GM12872 (cell line): ENCODE measurements at regions not wholly inside any gene's neighbourhood (a gene's known extent, or its start where the extent isn't known, plus 50 kb on each side); places are given as distances from the start of the nearest gene placed in this dataset.

Source experiments
- TF ChIP-seq, protein P1 (sequence below): IDR thresholded peaks from 3 replicates; pipeline ENCODE4 v1.5.1; 2011; ENCODE audit warnings: low read depth, mild to moderate bottlenecking, low read length, moderate library complexity; ENCODE audit not compliant: insufficient read depth

DNA sequence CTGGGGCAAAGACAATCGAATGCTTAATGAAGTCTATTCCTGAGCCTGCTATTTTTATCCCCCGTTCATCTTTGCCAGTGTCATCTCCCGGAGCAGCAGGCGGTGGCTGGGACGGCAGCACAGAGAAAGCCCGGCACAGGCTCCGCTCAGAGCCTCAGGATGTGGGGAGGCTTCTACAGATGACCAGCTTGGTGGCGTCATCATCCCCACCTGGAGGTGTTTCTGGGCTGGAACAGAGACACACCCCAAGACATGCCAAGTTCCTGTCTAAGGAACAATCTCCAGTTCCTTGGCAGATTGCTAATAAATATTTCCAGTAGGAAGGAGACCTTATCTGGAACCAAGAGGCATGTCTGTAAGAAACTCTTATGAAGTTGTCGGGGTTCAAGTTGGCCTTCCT lies 552.4 kb upstream of the MGMT start:
- TF ChIP-seq, protein P1, sequence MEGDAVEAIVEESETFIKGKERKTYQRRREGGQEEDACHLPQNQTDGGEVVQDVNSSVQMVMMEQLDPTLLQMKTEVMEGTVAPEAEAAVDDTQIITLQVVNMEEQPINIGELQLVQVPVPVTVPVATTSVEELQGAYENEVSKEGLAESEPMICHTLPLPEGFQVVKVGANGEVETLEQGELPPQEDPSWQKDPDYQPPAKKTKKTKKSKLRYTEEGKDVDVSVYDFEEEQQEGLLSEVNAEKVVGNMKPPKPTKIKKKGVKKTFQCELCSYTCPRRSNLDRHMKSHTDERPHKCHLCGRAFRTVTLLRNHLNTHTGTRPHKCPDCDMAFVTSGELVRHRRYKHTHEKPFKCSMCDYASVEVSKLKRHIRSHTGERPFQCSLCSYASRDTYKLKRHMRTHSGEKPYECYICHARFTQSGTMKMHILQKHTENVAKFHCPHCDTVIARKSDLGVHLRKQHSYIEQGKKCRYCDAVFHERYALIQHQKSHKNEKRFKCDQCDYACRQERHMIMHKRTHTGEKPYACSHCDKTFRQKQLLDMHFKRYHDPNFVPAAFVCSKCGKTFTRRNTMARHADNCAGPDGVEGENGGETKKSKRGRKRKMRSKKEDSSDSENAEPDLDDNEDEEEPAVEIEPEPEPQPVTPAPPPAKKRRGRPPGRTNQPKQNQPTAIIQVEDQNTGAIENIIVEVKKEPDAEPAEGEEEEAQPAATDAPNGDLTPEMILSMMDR, result no peak

- TF ChIP-seq, protein P1, result no peak
These were observed 551.4 kb upstream of the MGMT start for GRCh38 chr10:128915630-128916029.

DNA sequence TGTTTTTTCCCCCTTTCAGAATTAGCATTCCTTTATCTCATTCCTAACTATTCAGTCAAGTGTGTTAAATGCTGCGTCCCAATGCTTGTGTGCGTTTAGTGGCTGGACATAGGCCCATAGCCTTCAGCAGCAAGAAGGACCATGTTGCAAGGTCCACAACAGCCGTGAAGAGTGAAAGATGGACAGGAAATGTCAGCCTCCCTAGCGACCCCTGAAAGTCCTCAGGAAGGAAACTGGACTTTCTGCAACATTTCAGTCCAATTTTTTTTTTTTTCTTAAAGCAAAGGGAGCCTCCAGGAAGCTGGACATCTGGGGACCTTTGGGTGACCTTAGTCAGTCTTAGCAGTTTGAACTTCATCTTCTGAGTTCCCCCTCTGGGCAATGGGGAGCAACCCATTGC lies 550.7 kb upstream of the MGMT start:
- TF ChIP-seq, protein P1, result no peak

DNA sequence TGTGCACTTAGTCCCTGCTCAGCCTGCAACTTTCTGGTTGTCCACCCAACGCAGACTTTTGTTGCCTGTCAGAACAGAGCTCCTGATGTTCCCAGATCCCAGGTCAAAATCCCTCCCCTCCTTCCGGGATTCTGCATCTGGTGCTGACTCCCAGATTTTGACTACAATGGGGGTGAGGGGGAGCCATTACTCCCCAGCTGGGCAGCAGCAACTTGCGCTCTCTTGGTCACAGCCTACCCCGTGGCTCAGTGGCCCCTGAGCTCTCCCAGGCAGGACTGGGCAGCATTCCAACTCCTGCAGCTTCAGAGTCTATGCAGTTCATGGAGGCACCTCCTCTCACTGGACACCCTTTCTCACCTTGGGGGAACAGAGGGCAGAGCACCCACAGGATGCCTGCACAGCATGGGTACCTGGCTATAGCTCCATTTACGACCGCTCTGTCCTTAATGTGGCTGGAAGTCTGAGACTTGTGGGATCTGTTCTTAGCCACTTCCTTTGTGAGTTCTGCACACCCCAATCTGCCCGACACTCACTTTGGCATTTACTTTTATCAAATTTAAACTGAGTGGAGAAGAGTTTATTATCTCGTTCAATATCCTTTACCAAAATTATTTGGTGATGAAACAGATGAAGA lies 545.5 kb upstream of the MGMT start:
- TF ChIP-seq, protein P1, result no peak

DNA sequence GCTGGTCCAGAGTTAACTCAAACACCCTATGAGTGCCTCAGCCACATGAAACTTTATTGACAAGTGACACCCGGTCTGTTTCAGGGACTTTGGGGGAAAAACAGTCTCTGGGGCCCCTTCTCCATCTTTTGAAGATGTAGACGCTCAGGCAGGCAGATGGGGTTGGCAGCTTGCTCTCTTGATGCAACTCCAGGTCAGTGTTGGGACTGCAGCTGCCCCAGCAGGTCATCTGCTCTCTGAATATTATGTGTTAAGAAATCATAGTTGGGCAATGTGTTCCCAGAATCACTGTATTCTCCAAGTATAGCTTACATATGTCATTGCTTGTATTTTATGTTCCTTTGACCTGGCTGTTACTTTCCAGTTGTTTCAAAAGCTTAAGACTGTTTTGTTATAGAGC lies 544.9 kb upstream of the MGMT start:
- TF ChIP-seq, protein P1, result no peak

DNA sequence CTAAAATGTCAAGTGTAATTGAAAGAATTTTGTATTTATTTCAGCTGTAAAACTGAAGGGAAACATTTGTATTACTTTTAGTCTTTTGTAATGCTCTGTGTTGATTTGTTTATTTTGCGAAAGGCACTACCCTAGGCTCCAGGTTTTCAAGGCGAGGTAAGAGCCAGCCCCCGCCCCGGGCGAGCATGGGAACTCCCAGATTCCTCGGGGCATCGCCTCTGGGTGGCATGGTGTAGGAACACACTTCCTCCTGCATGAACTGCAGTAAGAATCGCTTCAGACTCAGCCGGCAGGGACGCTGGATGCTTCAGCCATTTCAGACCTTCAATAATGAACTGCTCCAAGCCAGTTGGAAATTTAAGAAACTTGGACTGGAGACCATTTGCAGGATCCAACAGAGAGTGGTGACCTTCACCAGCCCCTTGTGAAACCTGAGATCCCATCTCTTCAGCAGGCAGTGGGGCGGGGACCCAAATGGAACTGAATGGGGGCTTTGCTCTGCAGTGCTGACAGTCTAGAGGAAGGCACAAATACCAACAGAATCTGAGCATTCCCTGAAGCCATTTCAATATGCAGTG lies 544.3 kb upstream of the MGMT start:
- TF ChIP-seq, protein P1, result no peak

GRCh38 chr10:128924918-128925317 lies 542.1 kb upstream of the MGMT start:
- TF ChIP-seq, protein P1, result no peak
